ENCODE measurements at regions not wholly inside any gene's neighbourhood (a gene's known extent, or its start where the extent isn't known, plus 50 kb on each side); places are given as distances from the start of the nearest gene placed in this dataset.

GRCh38 chr3:152593242-152593641 is 241.7 kb upstream of the P2RY1 start (continued):
- TF ChIP-seq IRF9 (tag; IDR thresholded peaks at IDR 0.05) (0 out of 2 replicates have a peak, but pooled peaks have one; percentile 44), TRIM25 (IDR thresholded peaks at IDR 0.05; ENCODE audit: borderline replicate concordance) (0 out of 2 replicates have a peak, but pooled peaks have one; percentile 81), ZBTB5 (IDR thresholded peaks at IDR 0.05) (0 out of 2 replicates have a peak, but pooled peaks have one; percentile 33), ZNF232 (CRISPR knock-in tag; IDR thresholded peaks at IDR 0.05) (no peak), EHMT2 (IDR thresholded peaks at IDR 0.05) (peak; percentile 73; the same call in 1 of the 2 replicates), NKRF (IDR thresholded peaks at IDR 0.05; ENCODE audit: borderline replicate concordance) (0 out of 2 replicates have a peak, but pooled peaks have one; percentile 45), DPF2 (IDR thresholded peaks at IDR 0.05) (0 out of 2 replicates have a peak, but pooled peaks have one; percentile 40), ZNF780A (CRISPR knock-in tag; IDR thresholded peaks at IDR 0.05) (no peak), SMARCA4 (IDR thresholded peaks at IDR 0.05) (peak; percentile 31; the same call in 1 of the 2 replicates), ZNF696 (CRISPR knock-in tag; conservative IDR thresholded peaks at IDR 0.05) (no peak), MEF2A (IDR thresholded peaks at IDR 0.05; ENCODE audit: control insufficient read depth, low read depth, low read length) (no peak), AFF1 (IDR thresholded peaks at IDR 0.05; ENCODE audit: low read depth in 1 of 2, partially characterized antibody in 2 of 2) (peak in 1 of 2 experiments; percentile 30), ZNF316 (IDR thresholded peaks at IDR 0.05) (peak; percentile 55), MLLT1 (IDR thresholded peaks at IDR 0.05) (peak; percentile 66 to 71; a peak in 3 of 4 replicates), SMARCE1 (IDR thresholded peaks at IDR 0.05) (0 out of 2 replicates have a peak, but pooled peaks have one; percentile 42), YBX1 (IDR thresholded peaks at IDR 0.05) (peak; percentile 31; the same call in 1 of the 2 replicates), XRCC4 (IDR thresholded peaks at IDR 0.05; ENCODE audit: extremely low read depth, insufficient read depth, insufficient read length) (no peak)

All from K562 (cell line).